ENCODE measurements at regions not wholly inside any gene's neighbourhood (a gene's known extent, or its start where the extent isn't known, plus 50 kb on each side); places are given as distances from the start of the nearest gene placed in this dataset.

- TF ChIP-seq GATA3 (IDR thresholded peaks at IDR 0.05; ENCODE audit: low read depth, low read length) (no peak), GATA2 (IDR thresholded peaks at IDR 0.05; ENCODE audit: low read depth, low read length) (peak; percentile 72)
Observed at GRCh38 chr6:108797951-108798669, 50.1 kb upstream of the ARMC2 start.

Measured in SH-SY5Y (cell line).